Fibroblast of villous mesenchyme (primary cell): ENCODE measurements at regions not wholly inside any gene's neighbourhood (a gene's known extent, or its start where the extent isn't known, plus 50 kb on each side); places are given as distances from the start of the nearest gene placed in this dataset.
A peak's percentile ranks its signal among the peaks of the same experiment; 100 is the strongest.

Experiments used
- DNase-seq: peaks from one replicate; pipeline ENCODE4 v3.0.0-alpha.2; 2010; ENCODE audit warnings: low read depth
- H3K4me3 ChIP-seq: 2 replicates; pipeline ENCODE4 v1.5.1; 2011; ENCODE audit warnings: low read depth, mild to moderate bottlenecking, low read length
- CTCF ChIP-seq: IDR thresholded peaks from 2 replicates; pipeline ENCODE4 v1.5.1; 2012; ENCODE audit warnings: low read depth, mild to moderate bottlenecking, low read length; ENCODE audit not compliant: insufficient read depth

GRCh38 chr2:5479265-5479928 is 212.8 kb upstream of the SOX11 start:
- no peak for TF ChIP-seq CTCF
- DNase-seq, result no peak
- H3K4me3 ChIP-seq, result no peak overlapping the region

- no peak for TF ChIP-seq CTCF
- no peak overlapping the region for H3K4me3 ChIP-seq
- DNase-seq, result peak; percentile 0
These were observed 209.3 kb upstream of the SOX11 start for GRCh38 chr2:5482929-5483331.

GRCh38 chr2:5484868-5485267 is 207.3 kb upstream of the SOX11 start:
- no peak for DNase-seq
- H3K4me3 ChIP-seq, result no peak overlapping the region
- no peak for TF ChIP-seq CTCF

GRCh38 chr2:5491523-5491922 is 200.7 kb upstream of the SOX11 start:
- H3K4me3 ChIP-seq, result no peak overlapping the region
- DNase-seq, result no peak
- TF ChIP-seq CTCF, result no peak

- TF ChIP-seq CTCF, result no peak
- no peak for DNase-seq
- H3K4me3 ChIP-seq, result no peak overlapping the region
These were observed 198.9 kb upstream of the SOX11 start for GRCh38 chr2:5493256-5493655.

GRCh38 chr2:5494212-5494611 is 198.0 kb upstream of the SOX11 start:
- H3K4me3 ChIP-seq, result no peak overlapping the region
- no peak for TF ChIP-seq CTCF
- no peak for DNase-seq

GRCh38 chr2:5495586-5495985 is 196.6 kb upstream of the SOX11 start:
- no peak for DNase-seq
- no peak overlapping the region for H3K4me3 ChIP-seq
- no peak for TF ChIP-seq CTCF
